ENCODE measurements at regions not wholly inside any gene's neighbourhood (a gene's known extent, or its start where the extent isn't known, plus 50 kb on each side); places are given as distances from the start of the nearest gene placed in this dataset.

- Histone ChIP-seq H3K4me2 (no peak overlapping the region), H2AFZ (no peak overlapping the region), H3K27me3 (ENCODE audit: insufficient read depth) (no peaks in the 10 kb centered on the region), H4K20me1 (replicated peaks; ENCODE audit: insufficient read depth) (no peaks in the 10 kb centered on the region), H3K4me3 (no peak overlapping the region), H3K27ac (ENCODE audit: low read depth) (no peak overlapping the region), H3K79me2 (replicated peaks; ENCODE audit: insufficient read depth) (no peaks in the 10 kb centered on the region), H3K9me2 (ENCODE audit: insufficient read depth) (no peaks in the 10 kb centered on the region), H3K4me1 (ENCODE audit: insufficient read depth) (peaks cover 3% of the 10 kb centered on the region; the same call in 1 of the 2 replicates), H3K36me3 (ENCODE audit: insufficient read depth) (no peaks in the 10 kb centered on the region), H3F3A (replicated peaks; ENCODE audit: low read depth) (no peaks in the 10 kb centered on the region)
- ATAC-seq (no peak), DNase-seq (ENCODE audit: low spot score) (no peak)
- H3K4me1 Mint-ChIP-seq = peaks cover 1% of the 10 kb centered on the region; the same call in 2 of the 3 replicates
- H3K4me3 Mint-ChIP-seq = no peak overlapping the region
- no peaks in the 10 kb centered on the region for H3K9me3 Mint-ChIP-seq
- no peak for TF ChIP-seq STAT1 (IDR thresholded peaks at IDR 0.05; ENCODE audit: unreplicated experiment)
- TF ChIP-seq EZH2 (IDR thresholded peaks at IDR 0.05; ENCODE audit: low read depth, unreplicated experiment) = no peak
- no peak for TF ChIP-seq ZNF331 (CRISPR knock-in tag; IDR thresholded peaks at IDR 0.05; ENCODE audit: low read depth)
- no peak for TF ChIP-seq NANOG (IDR thresholded peaks at IDR 0.05; ENCODE audit: borderline replicate concordance)
- TF ChIP-seq JUNB (IDR thresholded peaks at IDR 0.05; ENCODE audit: unreplicated experiment) = no peak
- no peak for TF ChIP-seq CTCF (conservative IDR thresholded peaks at IDR 0.05; ENCODE audit: low read depth in 2 of 2)
- H3K27ac Mint-ChIP-seq = no peak overlapping the region
- H3K27me3 Mint-ChIP-seq (ENCODE audit: insufficient read depth, low read depth, poor library complexity) = no peaks in the 10 kb centered on the region
- H3K36me3 Mint-ChIP-seq (ENCODE audit: low read depth) = no peaks in the 10 kb centered on the region
These were observed 53.5 kb upstream of the PLCB1 start for GRCh38 chr20:8078528-8078914.

GRCh38 chr20:8079976-8080375, 52.1 kb upstream of the PLCB1 start:
- no peak overlapping the region for H3K4me2 ChIP-seq
- no peaks in the 10 kb centered on the region for H3K4me1 ChIP-seq (ENCODE audit: insufficient read depth)
- no peak for DNase-seq (ENCODE audit: low spot score)
- H3K4me3 ChIP-seq = no peak overlapping the region
- Mint-ChIP-seq H3K36me3 (ENCODE audit: low read depth) (no peaks in the 10 kb centered on the region), H3K4me3 (no peak overlapping the region), H3K9me3 (no peaks in the 10 kb centered on the region), H3K4me1 (no peaks in the 10 kb centered on the region), H3K27me3 (ENCODE audit: insufficient read depth, low read depth, poor library complexity) (no peaks in the 10 kb centered on the region), H3K27ac (no peak overlapping the region)
- no peaks in the 10 kb centered on the region for H3K27me3 ChIP-seq (ENCODE audit: insufficient read depth)
- no peaks in the 10 kb centered on the region for H3K79me2 ChIP-seq (replicated peaks; ENCODE audit: insufficient read depth)
- H3F3A ChIP-seq (replicated peaks; ENCODE audit: low read depth) = no peaks in the 10 kb centered on the region
- H2AFZ ChIP-seq = no peak overlapping the region
- H3K27ac ChIP-seq (ENCODE audit: low read depth) = no peak overlapping the region
- no peaks in the 10 kb centered on the region for H3K9me2 ChIP-seq (ENCODE audit: insufficient read depth)
- no peaks in the 10 kb centered on the region for H3K36me3 ChIP-seq (ENCODE audit: insufficient read depth)
- no peak for ATAC-seq
- no peaks in the 10 kb centered on the region for H4K20me1 ChIP-seq (replicated peaks; ENCODE audit: insufficient read depth)
- no peak for TF ChIP-seq JUNB (IDR thresholded peaks at IDR 0.05; ENCODE audit: unreplicated experiment)
- TF ChIP-seq EZH2phosphoT487 (IDR thresholded peaks at IDR 0.05; ENCODE audit: unreplicated experiment) = no peak
- TF ChIP-seq REST (IDR thresholded peaks at IDR 0.05; ENCODE audit: unreplicated experiment) = no peak
- TF ChIP-seq POLR2AphosphoS5 (IDR thresholded peaks at IDR 0.05; ENCODE audit: low read depth) = no peak
- TF ChIP-seq EZH2 (IDR thresholded peaks at IDR 0.05; ENCODE audit: low read depth, unreplicated experiment) = no peak
- TF ChIP-seq CREB1 (CRISPR knock-in tag; IDR thresholded peaks at IDR 0.05; ENCODE audit: low read depth) = no peak
- no peak for TF ChIP-seq ETS1 (IDR thresholded peaks at IDR 0.05)
- no peak for TF ChIP-seq CTCF (conservative IDR thresholded peaks at IDR 0.05; ENCODE audit: low read depth in 2 of 2)
- TF ChIP-seq ZNF331 (CRISPR knock-in tag; IDR thresholded peaks at IDR 0.05; ENCODE audit: low read depth) = no peak
- TF ChIP-seq STAT1 (IDR thresholded peaks at IDR 0.05; ENCODE audit: unreplicated experiment) = no peak
- no peak for TF ChIP-seq ZNF114 (CRISPR knock-in tag; IDR thresholded peaks at IDR 0.05)

All from GM23338 (cell line).